ENCODE measurements at regions not wholly inside any gene's neighbourhood (a gene's known extent, or its start where the extent isn't known, plus 50 kb on each side); places are given as distances from the start of the nearest gene placed in this dataset.

- H3K9me2 ChIP-seq (replicated peaks; ENCODE audit: insufficient read depth) = no peaks in the 10 kb centered on the region
- H3K79me2 ChIP-seq = no peaks in the 10 kb centered on the region
- no peak for DNase-seq (ENCODE audit: low spot score)
- no peaks in the 10 kb centered on the region for H3K36me3 ChIP-seq (replicated peaks; ENCODE audit: insufficient read depth, low read depth)
- H3K27ac ChIP-seq = peak overlapping the region; percentile 56
- no peak overlapping the region for H3K4me3 ChIP-seq
- no peak for TF ChIP-seq EZH2 (IDR thresholded peaks at IDR 0.05; ENCODE audit: borderline replicate concordance)
- TF ChIP-seq EZH2phosphoT487 (IDR thresholded peaks at IDR 0.05; ENCODE audit: low read depth, severe bottlenecking, unreplicated experiment) = no peak
- no peak for TF ChIP-seq CTCF (IDR thresholded peaks at IDR 0.05; ENCODE audit: poor library complexity)
- peak overlapping the region; percentile 38 for H3K4me2 ChIP-seq
- H3K27me3 ChIP-seq = no peaks in the 10 kb centered on the region
- no peaks in the 10 kb centered on the region for H4K20me1 ChIP-seq (ENCODE audit: insufficient read depth, poor library complexity, severe bottlenecking)
- no peaks in the 10 kb centered on the region for H3K9me3 ChIP-seq (ENCODE audit: low read depth)
- no peak overlapping the region for H2AFZ ChIP-seq
- H3K4me1 ChIP-seq (ENCODE audit: insufficient read depth) = no peaks in the 10 kb centered on the region
- WGBS (ENCODE audit: low lambda C conversion rate, missing lambda C conversion rate) = 79% methylated on average over 2 of the region's 2 CpGs
Measured at GRCh38 chr13:106628936-106629659, 61.2 kb upstream of the ARGLU1 start.

GRCh38 chr13:106626473-106626872, 58.5 kb upstream of the ARGLU1 start:
- H3K79me2 ChIP-seq = no peaks in the 10 kb centered on the region
- H4K20me1 ChIP-seq (ENCODE audit: insufficient read depth, poor library complexity, severe bottlenecking) = no peaks in the 10 kb centered on the region
- no peak for DNase-seq (ENCODE audit: low spot score)
- no peaks in the 10 kb centered on the region for H3K9me3 ChIP-seq (ENCODE audit: low read depth)
- H3K4me1 ChIP-seq (ENCODE audit: insufficient read depth) = no peaks in the 10 kb centered on the region
- no peak overlapping the region for H2AFZ ChIP-seq
- no peak overlapping the region for H3K4me3 ChIP-seq
- no peaks in the 10 kb centered on the region for H3K36me3 ChIP-seq (replicated peaks; ENCODE audit: insufficient read depth, low read depth)
- H3K27me3 ChIP-seq = no peaks in the 10 kb centered on the region
- H3K27ac ChIP-seq = no peak overlapping the region
- no peaks in the 10 kb centered on the region for H3K9me2 ChIP-seq (replicated peaks; ENCODE audit: insufficient read depth)
- no peak for TF ChIP-seq EZH2 (IDR thresholded peaks at IDR 0.05; ENCODE audit: borderline replicate concordance)
- no peak for TF ChIP-seq CTCF (IDR thresholded peaks at IDR 0.05; ENCODE audit: poor library complexity)
- TF ChIP-seq EZH2phosphoT487 (IDR thresholded peaks at IDR 0.05; ENCODE audit: low read depth, severe bottlenecking, unreplicated experiment) = no peak
- no peak overlapping the region for H3K4me2 ChIP-seq

GRCh38 chr13:106625578-106625977, 57.6 kb upstream of the ARGLU1 start:
- TF ChIP-seq CTCF (IDR thresholded peaks at IDR 0.05; ENCODE audit: poor library complexity) = no peak
- TF ChIP-seq EZH2phosphoT487 (IDR thresholded peaks at IDR 0.05; ENCODE audit: low read depth, severe bottlenecking, unreplicated experiment) = no peak
- TF ChIP-seq EZH2 (IDR thresholded peaks at IDR 0.05; ENCODE audit: borderline replicate concordance) = no peak

More at GRCh38 chr13:106625578-106625977, 57.6 kb upstream of the ARGLU1 start:
- Histone ChIP-seq H4K20me1 (ENCODE audit: insufficient read depth, poor library complexity, severe bottlenecking) (no peaks in the 10 kb centered on the region), H3K79me2 (no peaks in the 10 kb centered on the region), H3K9me3 (ENCODE audit: low read depth) (no peaks in the 10 kb centered on the region), H3K36me3 (replicated peaks; ENCODE audit: insufficient read depth, low read depth) (no peaks in the 10 kb centered on the region), H3K9me2 (replicated peaks; ENCODE audit: insufficient read depth) (no peaks in the 10 kb centered on the region), H3K27ac (no peak overlapping the region), H3K27me3 (no peaks in the 10 kb centered on the region), H3K4me1 (ENCODE audit: insufficient read depth) (no peaks in the 10 kb centered on the region), H3K4me3 (no peak overlapping the region), H2AFZ (no peak overlapping the region), H3K4me2 (no peak overlapping the region)
- WGBS (ENCODE audit: low lambda C conversion rate, missing lambda C conversion rate) = 69% methylated on average over 5 of the region's 5 CpGs
- no peak for DNase-seq (ENCODE audit: low spot score)

Data from hepatocyte (in vitro differentiated cells).